Omental fat pad (tissue), 3 donors: ENCODE measurements at regions not wholly inside any gene's neighbourhood (a gene's known extent, or its start where the extent isn't known, plus 50 kb on each side); places are given as distances from the start of the nearest gene placed in this dataset.

Source experiments
- ATAC-seq: fragments of 150-250 bp; one replicate; pipeline ENCODE4 v1.9.1; 2016; ENCODE audit warnings: mild to moderate bottlenecking, moderate library complexity; ENCODE audit not compliant: low FRiP score
- DNase-seq: peaks from one replicate; pipeline ENCODE4 v3.0.0-alpha.2; 2019; ENCODE audit warnings: low spot score
- CTCF ChIP-seq, 3 donors: fragments of 450-650 bp; IDR thresholded peaks; one replicate each; pipeline ENCODE4 v1.5.1; 2016 to 2017; ENCODE audit warnings: antibody characterized with exemption in 3 of 3, mild to moderate bottlenecking in 3 of 3, moderate library complexity in 2 of 3

DNA sequence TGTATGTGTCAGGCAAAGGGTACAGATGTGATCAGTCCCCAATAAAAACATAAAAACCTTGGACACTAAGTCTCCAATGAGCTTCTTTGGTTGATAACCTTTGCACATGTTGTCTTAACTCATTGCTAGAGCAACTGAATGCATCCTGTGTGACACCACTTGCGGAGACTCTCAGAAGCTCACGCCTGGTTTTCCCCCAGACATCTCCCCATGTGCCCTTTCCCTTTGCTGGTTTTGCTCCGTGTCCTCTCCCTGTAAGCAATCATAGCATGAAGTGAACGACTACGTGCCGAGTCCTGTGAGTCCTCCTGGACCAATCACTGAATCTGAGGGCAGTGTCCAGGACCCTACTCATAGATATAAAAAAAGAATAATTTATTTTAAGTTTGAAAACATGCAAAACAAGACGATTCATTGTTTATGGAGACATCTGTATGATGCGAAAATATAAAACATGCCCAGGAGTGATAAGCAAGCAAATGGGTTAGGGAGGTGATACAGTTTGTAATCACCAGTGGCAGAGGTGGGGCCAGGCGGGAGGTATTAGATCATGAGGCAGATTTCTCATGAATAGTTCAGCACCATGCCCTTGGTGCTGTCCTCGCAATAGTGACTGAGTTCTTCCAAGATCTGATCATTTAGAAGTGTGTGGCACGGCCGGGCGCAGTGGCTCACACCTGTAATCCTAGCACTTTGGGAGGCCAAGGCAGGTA is 115.5 kb downstream of the MED10 start:
- TF ChIP-seq CTCF (IDR thresholded peaks at IDR 0.05) = no peak
- DNase-seq (no peak), ATAC-seq (no peak)

DNA sequence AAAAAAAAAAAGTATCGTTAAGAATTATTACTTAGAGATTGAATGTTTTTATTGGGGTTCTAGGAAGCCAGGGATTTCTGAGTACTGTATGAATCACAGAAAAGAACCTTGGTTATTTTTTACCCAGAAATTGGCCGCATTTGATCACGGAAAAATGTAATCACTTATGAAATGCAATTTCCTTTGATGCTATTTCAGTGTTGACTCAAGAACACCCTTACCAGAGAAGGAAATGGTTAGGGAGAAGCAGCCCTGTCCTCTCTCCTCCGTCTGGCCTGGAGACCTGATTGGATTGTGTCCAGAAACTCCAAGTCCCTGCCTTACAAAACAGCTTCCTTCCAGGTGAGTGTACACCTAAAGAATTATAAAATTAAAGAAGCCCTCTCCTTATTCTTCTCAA is 116.7 kb downstream of the MED10 start:
- TF ChIP-seq CTCF (IDR thresholded peaks at IDR 0.05) = no peak
- ATAC-seq (no peak), DNase-seq (no peak)

GRCh38 chr5:6261256-6261655 is 117.1 kb downstream of the MED10 start:
- no peak for TF ChIP-seq CTCF (IDR thresholded peaks at IDR 0.05)
- DNase-seq (no peak), ATAC-seq (no peak)

GRCh38 chr5:6260846-6261245 is 117.5 kb downstream of the MED10 start:
- no peak for DNase-seq
- ATAC-seq = no peak
- no peak for TF ChIP-seq CTCF (IDR thresholded peaks at IDR 0.05)

- ATAC-seq = no peak
- TF ChIP-seq CTCF (IDR thresholded peaks at IDR 0.05) = no peak
- no peak for DNase-seq
Measured at GRCh38 chr5:6256901-6257300, 121.4 kb downstream of the MED10 start.

DNA sequence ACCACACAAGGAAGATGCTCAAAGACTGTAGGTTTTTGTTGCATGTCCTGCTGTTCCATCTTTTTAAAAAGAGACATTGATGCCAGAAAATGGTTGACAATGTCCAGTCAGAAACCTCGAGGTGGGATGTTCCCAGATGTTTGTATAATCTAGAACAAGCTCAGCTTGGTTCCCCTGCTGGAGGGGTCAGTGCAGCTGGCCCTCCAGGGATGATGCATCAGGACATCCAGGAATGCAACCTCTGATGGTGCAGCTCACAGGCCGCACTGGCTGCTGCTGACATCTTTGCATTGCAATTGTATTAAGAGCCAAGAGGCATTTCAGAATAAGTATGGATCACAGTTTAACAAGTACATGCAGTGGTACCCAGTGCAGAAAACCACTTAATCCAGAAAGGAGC is 122.4 kb downstream of the MED10 start:
- TF ChIP-seq CTCF (IDR thresholded peaks at IDR 0.05) = no peak
- ATAC-seq (no peak), DNase-seq (no peak)

DNA sequence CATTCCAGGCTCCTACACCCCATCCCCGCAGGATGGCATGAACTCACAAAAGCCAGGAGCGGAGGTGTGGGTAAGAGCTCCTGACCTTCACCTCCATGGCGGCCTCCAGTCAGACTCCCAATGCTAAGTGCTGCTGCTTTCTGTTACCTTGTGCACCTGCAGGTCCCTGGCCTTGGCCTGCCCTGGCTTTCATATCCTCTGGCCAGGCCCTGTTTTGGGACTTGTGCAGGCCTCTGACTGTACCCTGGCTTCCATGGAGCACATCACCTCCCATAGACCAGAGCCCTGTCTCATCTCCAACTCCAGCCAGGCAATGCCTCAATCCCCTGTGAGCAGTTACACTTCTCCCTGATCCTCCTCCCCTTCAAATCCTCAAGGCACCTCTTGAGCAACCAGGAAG is 124.5 kb downstream of the MED10 start:
- no peak for DNase-seq
- ATAC-seq = no peak
- TF ChIP-seq CTCF (IDR thresholded peaks at IDR 0.05) = no peak
